H9 (cell line): ENCODE measurements at regions not wholly inside any gene's neighbourhood (a gene's known extent, or its start where the extent isn't known, plus 50 kb on each side); places are given as distances from the start of the nearest gene placed in this dataset.
"Not testable (repeated sequence)": the region's sequence is repeated elsewhere in the genome, so short reads cannot be mapped to it uniquely, and the experiment has no call there.

ENCODE experiments used
- DNase-seq: peaks from one replicate; pipeline ENCODE4 v3.0.0-alpha.2; 2017
- H2AFZ ChIP-seq: one replicate; pipeline ENCODE4 v1.6.1; 2013; ENCODE audit warnings: mild to moderate bottlenecking, low read length, control low read depth, moderate library complexity
- H2AK5ac ChIP-seq: 2 replicates; pipeline ENCODE4 v1.6.1; 2013; ENCODE audit warnings: low read length, control low read depth, mixed read lengths; ENCODE audit not compliant: insufficient read length
- H2BK120ac ChIP-seq: one replicate; pipeline ENCODE4 v1.6.1; 2013; ENCODE audit warnings: low read depth, mild to moderate bottlenecking, low read length, control low read depth, inconsistent platforms; ENCODE audit not compliant: poor library complexity, severe bottlenecking
- H2BK12ac ChIP-seq: 2 replicates; pipeline ENCODE4 v1.6.1; 2013; ENCODE audit warnings: low read length, control low read depth, mixed read lengths, low read depth; ENCODE audit not compliant: insufficient read length
- H2BK15ac ChIP-seq: 2 replicates; pipeline ENCODE4 v1.6.1; 2013; ENCODE audit warnings: low read depth, low read length, control low read depth
- H2BK20ac ChIP-seq: one replicate; pipeline ENCODE4 v1.6.1; 2013; ENCODE audit warnings: low read depth, mild to moderate bottlenecking, low read length, control low read depth, inconsistent platforms; ENCODE audit not compliant: poor library complexity, severe bottlenecking
- H2BK5ac ChIP-seq: 2 replicates; pipeline ENCODE4 v1.6.1; 2013; ENCODE audit warnings: low read length, control low read depth, mixed read lengths; ENCODE audit not compliant: insufficient read length
- H3K14ac ChIP-seq: 2 replicates; pipeline ENCODE4 v1.6.1; 2013; ENCODE audit warnings: low read length, control low read depth; ENCODE audit not compliant: insufficient read depth
- H3K18ac ChIP-seq: 2 replicates; pipeline ENCODE4 v1.6.1; 2013; ENCODE audit warnings: low read depth, mild to moderate bottlenecking, mixed read lengths, low read length, control low read depth; ENCODE audit not compliant: insufficient read length
- H3K23ac ChIP-seq: 2 replicates; pipeline ENCODE4 v1.6.1; 2013; ENCODE audit warnings: low read length, control low read depth, mixed read lengths, low read depth; ENCODE audit not compliant: insufficient read length
- H3K23me2 ChIP-seq: 2 replicates; pipeline ENCODE4 v1.6.1; 2013; ENCODE audit warnings: low read depth, mild to moderate bottlenecking, mixed read lengths, low read length, control low read depth; ENCODE audit not compliant: insufficient read length, poor library complexity, severe bottlenecking
- H3K27ac ChIP-seq: 2 replicates; pipeline ENCODE4 v1.5.1; 2013; ENCODE audit warnings: low read length, control low read depth, mixed read lengths, low read depth; ENCODE audit not compliant: insufficient read length
- H3K27me3 ChIP-seq: 2 replicates; pipeline ENCODE4 v1.6.1; 2013; ENCODE audit warnings: low read length, control low read depth, inconsistent platforms; ENCODE audit not compliant: insufficient read depth
- H3K4ac ChIP-seq: 2 replicates; pipeline ENCODE4 v1.6.1; 2013; ENCODE audit warnings: low read depth, mild to moderate bottlenecking, control low read depth, inconsistent platforms, low read length, moderate library complexity
- H3K4me1 ChIP-seq: 2 replicates; pipeline ENCODE4 v1.6.1; 2013; ENCODE audit warnings: low read length, control low read depth, inconsistent platforms; ENCODE audit not compliant: insufficient read depth
- H3K4me2 ChIP-seq: 2 replicates; pipeline ENCODE4 v1.6.1; 2013; ENCODE audit warnings: low read length, control low read depth, mixed read lengths; ENCODE audit not compliant: insufficient read length, insufficient read depth
- H3K56ac ChIP-seq: 2 replicates; pipeline ENCODE4 v1.6.1; 2013; ENCODE audit warnings: low read depth, mild to moderate bottlenecking, mixed read lengths, low read length, control low read depth; ENCODE audit not compliant: insufficient read length
- H3K79me1 ChIP-seq: 2 replicates; pipeline ENCODE4 v1.6.1; 2013; ENCODE audit warnings: low read depth, mild to moderate bottlenecking, moderate library complexity, low read length, control low read depth, inconsistent platforms; ENCODE audit not compliant: insufficient read depth, poor library complexity, severe bottlenecking
- H3K79me2 ChIP-seq: 2 replicates; pipeline ENCODE4 v1.6.1; 2013; ENCODE audit warnings: low read length, control low read depth, inconsistent platforms; ENCODE audit not compliant: insufficient read depth
- H3K9ac ChIP-seq: 2 replicates; pipeline ENCODE4 v1.6.1; 2013; ENCODE audit warnings: low read length, control low read depth, mixed read lengths; ENCODE audit not compliant: insufficient read length; ENCODE audit errors: extremely low read depth
- H3K9me3 ChIP-seq: one replicate; pipeline ENCODE4 v1.6.1; 2013; ENCODE audit warnings: low read depth, low read length, inconsistent platforms; ENCODE audit not compliant: control insufficient read depth
- H3T11ph ChIP-seq: one replicate; pipeline ENCODE4 v1.6.1; 2013; ENCODE audit warnings: mild to moderate bottlenecking, low read length, control low read depth, inconsistent platforms
- H4K20me1 ChIP-seq: one replicate; pipeline ENCODE4 v1.6.1; 2013; ENCODE audit not compliant: control insufficient read depth, insufficient read length, insufficient read depth
- H4K5ac ChIP-seq: 2 replicates; pipeline ENCODE4 v1.6.1; 2013; ENCODE audit warnings: low read depth, mild to moderate bottlenecking, mixed read lengths, low read length, control low read depth; ENCODE audit not compliant: insufficient read length
- H4K8ac ChIP-seq: replicated peaks from 2 replicates; pipeline ENCODE4 v1.6.1; 2013; ENCODE audit warnings: low read length, control low read depth, mixed read lengths, low read depth; ENCODE audit not compliant: insufficient read length
- H4K91ac ChIP-seq: 2 replicates; pipeline ENCODE4 v1.6.1; 2013; ENCODE audit warnings: low read depth, mild to moderate bottlenecking, moderate library complexity, mixed read lengths, low read length, control low read depth; ENCODE audit not compliant: insufficient read length
- H3K27ac Mint-ChIP-seq, 3 experiments: 2 replicates in 2 of 3; 3 replicates in 1 of 3; pipeline ENCODE4 v1.8.0; 2020 to 2021; ENCODE audit warnings: mixed read lengths in 3 of 3, mild to moderate bottlenecking in 1 of 3, moderate library complexity in 1 of 3
- H3K27me3 Mint-ChIP-seq: 2 replicates; pipeline ENCODE4 v1.8.0; 2021; ENCODE audit warnings: low read depth, mild to moderate bottlenecking, moderate library complexity, mixed read lengths
- H3K36me3 Mint-ChIP-seq, 3 experiments: 2 replicates in 2 of 3; 3 replicates in 1 of 3; pipeline ENCODE4 v1.8.0; 2020 to 2021; ENCODE audit warnings: low read depth in 3 of 3, mixed read lengths in 3 of 3; ENCODE audit not compliant: insufficient read depth in 1 of 3
- H3K4me1 Mint-ChIP-seq, 2 experiments: 2 replicates each; pipeline ENCODE4 v1.8.0; 2020; ENCODE audit warnings: mixed read lengths in 2 of 2
- H3K4me3 Mint-ChIP-seq, 2 experiments: 2 replicates in 1 of 2; 3 replicates in 1 of 2; pipeline ENCODE4 v1.8.0; 2020 to 2021; ENCODE audit warnings: mild to moderate bottlenecking in 2 of 2, mixed read lengths in 2 of 2, moderate library complexity in 1 of 2
- H3K9me3 Mint-ChIP-seq, 2 experiments: 2 replicates in 1 of 2; 3 replicates in 1 of 2; pipeline ENCODE4 v1.8.0; 2020; ENCODE audit warnings: mild to moderate bottlenecking in 2 of 2, mixed read lengths in 2 of 2, moderate library complexity in 1 of 2
- WGBS: extraction: QIAGEN DNeasy Blood & Tissue Kit; methylation state at CpG from one replicate; pipeline ENCODE4 v1.1.7; 2013; ENCODE audit warnings: missing lambda C conversion rate, low lambda C conversion rate, mixed read lengths; ENCODE audit not compliant: insufficient read length; ENCODE audit errors: extremely low coverage; 5-methylcytosine and 5-hydroxymethylcytosine counted together

DNA sequence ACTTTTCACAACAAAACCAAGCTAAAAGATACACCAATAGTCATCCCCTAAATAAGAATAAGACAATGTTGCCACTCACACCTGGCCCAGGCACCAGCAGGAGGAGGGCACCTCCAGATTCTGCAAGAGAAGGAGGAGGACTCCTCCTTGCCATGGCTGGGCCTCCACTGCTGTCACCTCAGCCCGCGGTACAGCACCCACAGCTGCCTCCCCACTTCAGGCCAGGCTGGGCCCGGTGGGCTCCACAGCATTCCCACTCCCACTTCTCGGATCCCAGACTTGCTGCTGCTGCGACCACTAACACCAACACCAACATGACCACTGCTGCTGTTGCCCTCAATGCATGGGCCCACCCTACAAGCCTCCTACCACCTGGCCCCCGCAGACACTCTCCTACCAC lies 95.3 kb upstream of the POTED start:
- not testable (repeated sequence) for H3K4me2 ChIP-seq, H3K4me1 ChIP-seq, H2BK120ac ChIP-seq, H2AK5ac ChIP-seq, H3K4ac ChIP-seq, H3T11ph ChIP-seq, H4K5ac ChIP-seq, H3K9ac ChIP-seq, H3K36me3 Mint-ChIP-seq, H2BK20ac ChIP-seq, H3K56ac ChIP-seq, H3K23ac ChIP-seq, H4K20me1 ChIP-seq, H3K27ac ChIP-seq, H3K79me2 ChIP-seq, H3K4me3 Mint-ChIP-seq, H4K8ac ChIP-seq, H3K18ac ChIP-seq, H3K79me1 ChIP-seq, H3K4me1 Mint-ChIP-seq, H2BK12ac ChIP-seq, H4K91ac ChIP-seq, H2BK15ac ChIP-seq, H3K23me2 ChIP-seq, H3K27me3 Mint-ChIP-seq, H2AFZ ChIP-seq, H3K27ac Mint-ChIP-seq, H3K14ac ChIP-seq, H3K9me3 ChIP-seq, DNase-seq, H3K27me3 ChIP-seq, H2BK5ac ChIP-seq
- peaks cover 47 to 73% of the 10 kb centered on the region in 2 experiments for H3K9me3 Mint-ChIP-seq
- WGBS, result no CpG with 5 or more reads among the region's 6 CpGs

DNA sequence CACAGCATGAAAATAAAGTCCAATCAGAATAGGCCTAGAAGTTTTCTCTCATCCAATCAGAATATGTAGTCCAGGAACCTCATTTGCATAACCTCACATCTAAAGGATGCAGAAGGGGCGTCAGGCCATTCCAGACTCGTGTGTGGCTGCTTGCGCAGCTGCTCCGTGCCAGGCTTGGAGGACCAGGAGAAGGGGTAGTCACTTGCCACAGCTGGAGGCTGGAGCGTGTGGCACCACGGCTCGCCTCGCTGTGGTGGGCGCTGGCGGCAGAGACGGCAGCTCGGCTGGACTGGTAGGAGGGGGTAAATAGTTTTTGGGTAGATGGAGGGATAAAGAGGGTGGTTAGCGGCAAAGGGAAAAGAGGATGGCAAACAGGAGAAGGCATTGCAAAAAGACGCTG lies 93.6 kb upstream of the POTED start:
- H3K36me3 Mint-ChIP-seq, H3K23ac ChIP-seq, H4K91ac ChIP-seq, H3K4me1 ChIP-seq, H4K8ac ChIP-seq, H2BK20ac ChIP-seq, H3K14ac ChIP-seq, H3K79me2 ChIP-seq, H3K79me1 ChIP-seq, H2BK120ac ChIP-seq, DNase-seq, H3K9ac ChIP-seq, H2BK5ac ChIP-seq, H3K27ac Mint-ChIP-seq, H3K56ac ChIP-seq, H3K23me2 ChIP-seq, H3T11ph ChIP-seq, H2AFZ ChIP-seq, H3K27me3 ChIP-seq, H3K4ac ChIP-seq, H3K4me2 ChIP-seq, H3K4me1 Mint-ChIP-seq, H3K27me3 Mint-ChIP-seq, H3K18ac ChIP-seq, H4K5ac ChIP-seq, H4K20me1 ChIP-seq, H3K4me3 Mint-ChIP-seq, H3K27ac ChIP-seq, H2BK15ac ChIP-seq, H2BK12ac ChIP-seq, H2AK5ac ChIP-seq: not testable (repeated sequence)
- H3K9me3 ChIP-seq, result peaks cover 13% of the 10 kb centered on the region
- H3K9me3 Mint-ChIP-seq, result peaks cover 47 to 72% of the 10 kb centered on the region in 2 experiments
- WGBS, result no CpG with 5 or more reads among the region's 14 CpGs
